ENCODE measurements at regions not wholly inside any gene's neighbourhood (a gene's known extent, or its start where the extent isn't known, plus 50 kb on each side); places are given as distances from the start of the nearest gene placed in this dataset.

- no peak for DNase-seq (ENCODE audit: low read depth)
- H3K4me3 ChIP-seq (ENCODE audit: control insufficient read depth, low read depth, low read length): no peak overlapping the region
- peak; percentile 30 for TF ChIP-seq CTCF (IDR thresholded peaks at IDR 0.05; ENCODE audit: control insufficient read depth, insufficient read depth, low read depth, low read length, missing control alignments)
Observed at GRCh38 chr10:28135258-28135657, 136.4 kb upstream of the ODAD2 start.

- no peak for TF ChIP-seq CTCF (IDR thresholded peaks at IDR 0.05; ENCODE audit: control insufficient read depth, insufficient read depth, low read depth, low read length, missing control alignments)
- peak; percentile 53 for DNase-seq (ENCODE audit: low read depth)
- H3K4me3 ChIP-seq (ENCODE audit: control insufficient read depth, low read depth, low read length): no peak overlapping the region
Observed at GRCh38 chr10:28130267-28130666, 131.4 kb upstream of the ODAD2 start.

GRCh38 chr10:28127881-28128280 lies 129.0 kb upstream of the ODAD2 start:
- no peak overlapping the region for H3K4me3 ChIP-seq (ENCODE audit: control insufficient read depth, low read depth, low read length)
- no peak for TF ChIP-seq CTCF (IDR thresholded peaks at IDR 0.05; ENCODE audit: control insufficient read depth, insufficient read depth, low read depth, low read length, missing control alignments)
- DNase-seq (ENCODE audit: low read depth): no peak

- peak; percentile 78 for DNase-seq (ENCODE audit: low read depth)
- no peak overlapping the region for H3K4me3 ChIP-seq (ENCODE audit: control insufficient read depth, low read depth, low read length)
- TF ChIP-seq CTCF (IDR thresholded peaks at IDR 0.05; ENCODE audit: control insufficient read depth, insufficient read depth, low read depth, low read length, missing control alignments): no peak
Observed at GRCh38 chr10:28125701-28126100, 126.8 kb upstream of the ODAD2 start.

GRCh38 chr10:28120795-28121194 lies 121.9 kb upstream of the ODAD2 start:
- no peak for DNase-seq (ENCODE audit: low read depth)
- no peak overlapping the region for H3K4me3 ChIP-seq (ENCODE audit: control insufficient read depth, low read depth, low read length)
- TF ChIP-seq CTCF (IDR thresholded peaks at IDR 0.05; ENCODE audit: control insufficient read depth, insufficient read depth, low read depth, low read length, missing control alignments): no peak

- no peak overlapping the region for H3K4me3 ChIP-seq (ENCODE audit: control insufficient read depth, low read depth, low read length)
- no peak for TF ChIP-seq CTCF (IDR thresholded peaks at IDR 0.05; ENCODE audit: control insufficient read depth, insufficient read depth, low read depth, low read length, missing control alignments)
- no peak for DNase-seq (ENCODE audit: low read depth)
Observed at GRCh38 chr10:28120043-28120749, 121.3 kb upstream of the ODAD2 start.

Measured in AG09309 (cell line).